Large intestine (tissue), 3 donors: ENCODE measurements at regions not wholly inside any gene's neighbourhood (a gene's known extent, or its start where the extent isn't known, plus 50 kb on each side); places are given as distances from the start of the nearest gene placed in this dataset.

Source experiments
- DNase-seq, 2 donors: peaks; one replicate each; pipeline versions ENCODE4 v3.0.0 to v3.0.0-alpha.2; 2013
- H3K27ac ChIP-seq: one replicate; pipeline ENCODE4 v1.5.1; 2013; ENCODE audit warnings: low read length
- H3K27me3 ChIP-seq: 2 replicates; pipeline ENCODE4 v1.6.1; 2013; ENCODE audit warnings: low read length; ENCODE audit not compliant: control insufficient read depth, insufficient read depth
- H3K36me3 ChIP-seq: 2 replicates; pipeline ENCODE4 v1.6.1; 2013; ENCODE audit warnings: low read length; ENCODE audit not compliant: control insufficient read depth, insufficient read depth
- H3K4me1 ChIP-seq: one replicate; pipeline ENCODE4 v1.6.1; 2013; ENCODE audit warnings: low read length; ENCODE audit not compliant: control insufficient read depth, insufficient read depth
- H3K4me3 ChIP-seq: one replicate; pipeline ENCODE4 v1.5.1; 2013; ENCODE audit warnings: low read length
- H3K9me3 ChIP-seq: one replicate; pipeline ENCODE4 v1.6.1; 2013; ENCODE audit warnings: mild to moderate bottlenecking, low read depth, low read length, moderate library complexity; ENCODE audit not compliant: control insufficient read depth
- WGBS: methylation state at CpG from one replicate; pipeline ENCODE4 v1.1.5; 2013; ENCODE audit warnings: low lambda C conversion rate; ENCODE audit not compliant: insufficient coverage; 5-methylcytosine and 5-hydroxymethylcytosine counted together

DNA sequence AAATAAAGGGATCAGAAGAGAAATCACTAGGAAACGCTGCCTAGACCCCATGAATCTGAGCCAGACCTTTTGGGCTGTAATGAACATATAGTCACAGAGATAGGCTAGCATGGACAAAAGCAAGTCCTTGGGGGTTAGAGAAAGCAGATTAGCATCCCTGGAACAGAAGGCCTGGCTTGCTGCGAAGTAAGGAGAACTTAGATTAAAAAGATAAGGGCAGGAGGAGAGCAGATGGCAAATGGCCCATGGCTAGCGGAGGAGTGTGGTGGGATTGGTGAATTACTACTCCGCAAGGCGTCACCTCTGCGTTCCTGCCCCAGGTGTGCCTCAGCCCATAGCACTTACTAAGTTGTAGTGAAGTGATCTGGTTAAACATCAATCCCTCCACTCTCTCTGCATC lies 92.3 kb upstream of the ZNF438 start:
- H3K27me3 ChIP-seq: no peaks in the 10 kb centered on the region
- WGBS: no CpG with 5 or more reads among the region's 6 CpGs
- no peaks in the 10 kb centered on the region for H3K36me3 ChIP-seq
- H3K9me3 ChIP-seq: no peaks in the 10 kb centered on the region
- no peaks in the 10 kb centered on the region for H3K4me1 ChIP-seq
- H3K27ac ChIP-seq: no peak overlapping the region
- no peak overlapping the region for H3K4me3 ChIP-seq
- no peak for DNase-seq

DNA sequence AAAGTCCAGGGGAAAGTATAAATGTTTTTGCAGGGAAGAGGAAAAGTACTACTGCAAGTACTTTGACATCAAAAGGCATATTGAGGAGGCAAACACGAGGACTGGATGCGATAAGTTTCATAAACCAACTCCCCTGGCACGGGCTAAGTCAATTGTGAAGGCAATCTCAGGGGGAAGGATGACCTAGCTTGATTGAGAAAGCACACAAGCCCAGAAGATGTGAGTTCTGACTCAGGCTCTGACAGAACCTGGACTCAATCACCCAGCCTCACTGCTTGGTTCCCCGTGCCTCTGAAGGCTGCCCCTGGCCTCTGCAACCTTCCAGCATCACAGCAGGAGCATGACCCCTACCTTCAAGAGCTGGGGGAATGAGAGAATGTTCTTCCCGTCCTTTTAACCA lies 93.2 kb upstream of the ZNF438 start:
- H3K36me3 ChIP-seq: no peaks in the 10 kb centered on the region
- no peak for DNase-seq
- no peaks in the 10 kb centered on the region for H3K4me1 ChIP-seq
- H3K4me3 ChIP-seq: no peak overlapping the region
- H3K9me3 ChIP-seq: no peaks in the 10 kb centered on the region
- no peaks in the 10 kb centered on the region for H3K27me3 ChIP-seq
- WGBS: 90% methylated on average over 2 of the region's 5 CpGs
- H3K27ac ChIP-seq: no peak overlapping the region

DNA sequence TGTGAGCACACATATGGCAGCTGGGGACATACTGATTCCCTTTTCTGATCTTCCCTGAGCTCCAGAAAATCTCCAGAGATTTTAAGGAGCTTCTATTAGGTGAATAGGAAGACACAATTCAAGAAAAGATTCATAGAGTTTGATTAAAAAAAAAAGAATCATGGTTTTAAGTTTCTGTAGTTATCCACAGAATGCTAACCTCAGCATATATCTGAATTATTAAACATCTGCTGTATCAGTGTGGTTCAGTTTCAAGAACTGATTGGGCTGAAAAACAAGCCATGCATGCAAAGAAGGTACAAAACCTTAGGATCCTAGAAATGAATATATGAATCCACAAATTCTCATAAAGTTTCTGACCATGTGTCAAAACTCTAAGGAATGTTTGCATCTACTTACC lies 94.1 kb upstream of the ZNF438 start:
- H3K4me3 ChIP-seq: no peak overlapping the region
- H3K36me3 ChIP-seq: no peaks in the 10 kb centered on the region
- H3K9me3 ChIP-seq: no peaks in the 10 kb centered on the region
- no peaks in the 10 kb centered on the region for H3K27me3 ChIP-seq
- no peak for DNase-seq
- H3K4me1 ChIP-seq: no peaks in the 10 kb centered on the region
- H3K27ac ChIP-seq: no peak overlapping the region

DNA sequence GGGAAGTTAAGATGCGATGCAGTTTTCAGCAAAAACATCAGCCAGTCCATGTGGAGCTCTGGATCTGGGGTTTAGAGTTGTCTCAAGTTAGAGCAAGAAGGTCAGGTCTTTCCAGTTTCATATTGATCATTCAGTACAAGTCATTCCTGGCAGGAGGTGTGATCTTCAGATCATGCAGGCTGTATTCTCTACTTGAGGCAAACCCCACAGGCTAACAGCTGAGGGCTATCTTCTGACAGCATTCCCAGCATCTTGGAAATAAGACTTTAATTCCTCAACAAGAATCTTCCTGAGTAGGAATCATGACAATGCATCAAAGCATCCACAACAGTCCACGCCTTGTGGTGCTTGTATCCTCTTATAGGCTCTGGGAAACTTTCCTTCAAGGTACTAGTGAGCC lies 94.9 kb upstream of the ZNF438 start:
- DNase-seq: no peak
- H3K27me3 ChIP-seq: no peaks in the 10 kb centered on the region
- H3K36me3 ChIP-seq: no peaks in the 10 kb centered on the region
- H3K27ac ChIP-seq: no peak overlapping the region
- no CpG with 5 or more reads among the region's 2 CpGs for WGBS
- no peaks in the 10 kb centered on the region for H3K4me1 ChIP-seq
- no peak overlapping the region for H3K4me3 ChIP-seq
- no peaks in the 10 kb centered on the region for H3K9me3 ChIP-seq

DNA sequence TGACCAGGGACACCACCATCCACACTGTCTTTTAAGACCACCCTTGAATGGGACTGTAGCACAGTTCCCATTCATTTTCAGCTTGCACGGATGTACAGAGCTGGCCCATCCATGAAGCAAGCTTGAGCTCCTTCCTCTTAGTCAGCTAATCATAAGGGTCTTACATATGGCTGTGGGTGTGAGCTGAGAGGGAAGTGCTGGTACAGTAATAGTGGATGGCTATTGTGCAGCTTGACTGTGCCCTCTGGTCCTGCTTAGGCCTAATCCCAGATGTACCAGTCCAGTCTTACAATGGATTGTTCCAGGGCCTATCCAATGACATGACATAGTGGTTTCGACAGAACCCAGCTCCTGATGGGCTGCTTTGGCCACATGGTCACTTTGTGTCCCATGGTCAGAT lies 96.9 kb upstream of the ZNF438 start:
- no peaks in the 10 kb centered on the region for H3K27me3 ChIP-seq
- peaks cover 3% of the 10 kb centered on the region for H3K4me1 ChIP-seq
- no peaks in the 10 kb centered on the region for H3K36me3 ChIP-seq
- no peak overlapping the region for H3K27ac ChIP-seq
- H3K9me3 ChIP-seq: no peaks in the 10 kb centered on the region
- no peak for DNase-seq
- no peak overlapping the region for H3K4me3 ChIP-seq
- no CpG with 5 or more reads among the region's 2 CpGs for WGBS

DNA sequence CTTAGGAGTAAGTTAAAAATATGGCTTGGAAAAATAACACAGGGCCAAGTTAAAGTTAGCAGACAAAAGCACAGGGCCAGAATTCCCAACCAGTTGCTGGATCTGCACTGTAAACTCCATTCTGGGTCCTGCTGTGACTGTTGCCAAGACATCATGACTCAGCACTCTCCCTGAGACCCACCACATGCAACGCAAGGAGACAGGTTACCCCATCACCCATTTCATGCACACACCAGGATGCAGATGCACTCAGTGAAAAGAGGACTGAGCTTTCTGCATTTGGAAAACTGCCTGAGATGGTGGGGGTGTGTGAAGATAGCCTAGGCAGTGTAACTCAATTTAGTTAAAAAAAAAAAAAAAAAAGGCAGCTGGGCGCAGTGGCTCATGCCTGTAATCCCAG lies 97.6 kb upstream of the ZNF438 start:
- no peaks in the 10 kb centered on the region for H3K27me3 ChIP-seq
- peak in 1 of 2 donors; percentile 18 for DNase-seq
- no peak overlapping the region for H3K27ac ChIP-seq
- no peaks in the 10 kb centered on the region for H3K9me3 ChIP-seq
- H3K4me1 ChIP-seq: peaks cover 5% of the 10 kb centered on the region
- WGBS: no CpG with 5 or more reads among the region's 2 CpGs
- H3K4me3 ChIP-seq: no peak overlapping the region
- H3K36me3 ChIP-seq: no peaks in the 10 kb centered on the region

DNA sequence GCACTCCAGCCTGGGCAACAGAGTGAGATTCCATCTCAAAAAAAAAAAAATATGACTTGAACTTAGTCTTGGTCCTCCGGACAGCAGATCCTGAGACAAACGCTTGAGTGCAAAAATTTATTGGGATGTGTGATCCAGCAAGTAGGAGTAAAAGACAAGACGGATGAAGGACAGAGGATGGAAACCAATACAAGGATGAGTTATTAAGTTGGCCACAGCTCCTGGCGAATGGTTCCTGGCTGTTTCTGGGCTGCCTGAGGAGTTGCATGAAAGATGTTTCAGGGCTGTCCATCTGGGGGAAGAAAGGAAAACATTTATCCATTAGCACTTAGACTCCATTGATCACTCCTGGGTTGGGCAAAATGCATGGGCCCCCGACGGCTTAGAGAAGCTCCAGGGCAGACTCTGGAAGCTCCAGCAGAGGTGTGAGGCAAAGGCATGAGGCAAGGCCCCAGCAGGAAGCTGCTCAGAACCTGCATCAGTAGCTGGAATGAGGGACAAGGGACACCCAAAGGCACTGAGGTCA lies 98.3 kb upstream of the ZNF438 start:
- H3K27me3 ChIP-seq: no peaks in the 10 kb centered on the region
- H3K27ac ChIP-seq: no peak overlapping the region
- no peaks in the 10 kb centered on the region for H3K36me3 ChIP-seq
- H3K4me1 ChIP-seq: peaks cover 11% of the 10 kb centered on the region
- H3K9me3 ChIP-seq: no peaks in the 10 kb centered on the region
- DNase-seq: no peak
- H3K4me3 ChIP-seq: no peak overlapping the region
- no CpG with 5 or more reads among the region's 6 CpGs for WGBS

DNA sequence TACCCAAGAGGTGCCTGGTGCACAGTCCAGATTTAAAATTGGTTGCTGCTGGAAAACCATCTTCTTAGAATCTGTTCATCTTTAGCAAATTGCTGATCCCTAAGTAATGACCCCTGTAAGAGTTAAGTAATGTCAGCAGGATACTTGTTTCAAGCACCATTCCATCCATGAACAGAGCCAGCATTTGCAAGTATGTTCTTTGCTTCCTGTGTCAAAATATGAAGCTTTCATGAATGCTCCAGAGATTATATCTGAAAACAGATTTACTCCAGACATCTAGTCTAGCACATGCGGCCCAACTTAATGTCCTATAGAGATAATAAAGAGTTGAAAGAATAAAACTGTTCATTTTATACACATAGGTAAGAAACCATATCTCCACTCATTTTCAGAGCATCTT lies 98.7 kb upstream of the ZNF438 start:
- Histone ChIP-seq H3K36me3 (no peaks in the 10 kb centered on the region), H3K4me3 (no peak overlapping the region), H3K27ac (no peak overlapping the region), H3K27me3 (no peaks in the 10 kb centered on the region), H3K4me1 (peaks cover 15% of the 10 kb centered on the region), H3K9me3 (no peaks in the 10 kb centered on the region)
- no CpG with 5 or more reads among the region's 1 CpG for WGBS
- no peak for DNase-seq

DNA sequence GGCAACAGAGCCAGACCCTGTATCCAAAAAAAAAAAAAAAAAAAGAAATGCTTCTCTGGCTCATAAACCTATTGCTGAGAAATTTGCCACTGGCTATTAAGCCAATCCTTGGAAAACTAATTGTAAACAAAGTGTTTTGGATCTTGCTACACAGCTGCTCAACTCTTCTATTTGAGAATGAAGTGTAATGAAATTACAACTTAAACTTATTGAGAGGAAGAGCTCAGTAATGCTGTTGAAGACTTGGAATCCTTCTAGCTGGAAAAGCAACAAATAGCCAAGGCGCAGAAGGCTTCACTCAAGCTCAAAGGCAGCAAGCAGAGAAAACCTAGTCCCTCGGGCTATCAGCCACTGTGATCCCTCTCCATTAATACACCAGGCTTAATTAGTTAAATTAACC lies 99.6 kb upstream of the ZNF438 start:
- no peaks in the 10 kb centered on the region for H3K36me3 ChIP-seq
- no peak overlapping the region for H3K4me3 ChIP-seq
- DNase-seq: no peak
- no peaks in the 10 kb centered on the region for H3K27me3 ChIP-seq
- WGBS: 86% methylated on average over 1 of the region's 2 CpGs
- H3K9me3 ChIP-seq: no peaks in the 10 kb centered on the region
- H3K27ac ChIP-seq: no peak overlapping the region
- peaks cover 15% of the 10 kb centered on the region for H3K4me1 ChIP-seq

DNA sequence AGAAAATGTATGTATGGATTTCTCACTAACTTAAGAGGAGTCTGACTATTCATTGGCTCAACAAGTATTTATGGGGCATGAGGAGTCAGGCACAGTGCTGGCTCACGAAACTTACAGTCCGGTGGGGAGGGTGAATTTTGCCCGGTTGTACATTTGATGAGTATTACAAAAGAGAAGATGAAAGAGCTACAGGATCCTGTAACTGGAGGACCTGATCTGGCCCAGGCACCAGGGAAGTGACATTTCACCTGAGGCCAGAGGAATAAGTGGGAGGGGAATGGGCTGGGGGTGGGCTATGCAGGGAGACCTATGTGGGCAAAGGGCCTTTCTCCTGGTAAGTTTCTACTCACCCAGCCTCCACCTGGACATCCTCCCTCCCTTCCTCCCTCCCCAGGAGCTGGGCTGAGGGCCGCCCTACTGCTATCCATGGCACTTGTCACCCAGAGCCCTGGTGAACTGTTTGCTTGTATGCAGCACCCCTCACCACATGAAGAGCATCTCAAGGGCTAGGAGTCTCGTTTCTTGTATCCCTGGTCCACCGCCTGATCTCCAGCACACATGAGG lies 101.1 kb upstream of the ZNF438 start:
- H3K4me3 ChIP-seq: no peak overlapping the region
- H3K27ac ChIP-seq: peak overlapping the region; percentile 64
- H3K9me3 ChIP-seq: no peaks in the 10 kb centered on the region
- peaks cover 15% of the 10 kb centered on the region for H3K4me1 ChIP-seq
- 100% methylated on average over 1 of the region's 6 CpGs for WGBS
- DNase-seq: no peak
- H3K36me3 ChIP-seq: no peaks in the 10 kb centered on the region
- H3K27me3 ChIP-seq: no peaks in the 10 kb centered on the region

DNA sequence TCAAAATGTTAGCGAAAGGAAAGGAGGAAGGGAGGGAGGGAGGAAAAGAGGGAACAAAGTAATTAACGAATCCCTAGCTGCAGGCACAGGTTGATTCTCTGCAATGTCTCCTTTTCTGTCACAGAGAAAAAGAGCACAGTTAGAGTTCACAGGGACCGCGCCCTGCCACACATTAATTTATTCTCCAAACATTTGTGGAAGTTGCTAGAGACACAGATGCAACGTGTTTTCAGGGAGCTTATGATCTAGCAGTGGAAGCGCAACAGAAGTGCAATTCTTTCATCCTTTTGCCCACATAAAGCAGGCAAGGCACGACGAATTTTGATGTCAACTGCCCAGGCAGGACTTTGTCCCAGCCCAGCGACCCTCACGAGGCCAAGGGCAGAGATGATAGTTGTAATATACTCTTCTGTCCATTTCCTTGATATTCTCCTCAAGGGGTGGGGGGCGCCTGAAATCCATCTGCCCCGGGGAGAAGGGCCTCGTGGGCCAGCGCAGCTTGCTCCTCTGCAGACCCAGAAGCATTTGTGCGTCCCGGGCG lies 101.7 kb upstream of the ZNF438 start:
- no CpG with 5 or more reads among the region's 17 CpGs for WGBS
- peak overlapping the region; percentile 51 for H3K4me3 ChIP-seq

More for the DNA sequence above, 101.7 kb upstream of the ZNF438 start:
- Histone ChIP-seq H3K9me3 (no peaks in the 10 kb centered on the region), H3K4me1 (peaks cover 15% of the 10 kb centered on the region), H3K36me3 (no peaks in the 10 kb centered on the region), H3K27me3 (no peaks in the 10 kb centered on the region), H3K27ac (peak overlapping the region; percentile 64)
- DNase-seq: no peak
